HG03521 (cell line): ENCODE measurements at regions not wholly inside any gene's neighbourhood (a gene's known extent, or its start where the extent isn't known, plus 50 kb on each side); places are given as distances from the start of the nearest gene placed in this dataset.
A peak's percentile ranks its signal among the peaks of the same experiment; 100 is the strongest.
"Not testable (repeated sequence)": the region's sequence is repeated elsewhere in the genome, so short reads cannot be mapped to it uniquely, and the experiment has no call there.

Source experiments
- ATAC-seq: cut with Tn5 transposase; IDR thresholded peaks from one replicate; pipeline ENCODE4 v1.9.1; 2021; ENCODE audit warnings: mild to moderate bottlenecking, moderate library complexity; ENCODE audit not compliant: unreplicated experiment

DNA sequence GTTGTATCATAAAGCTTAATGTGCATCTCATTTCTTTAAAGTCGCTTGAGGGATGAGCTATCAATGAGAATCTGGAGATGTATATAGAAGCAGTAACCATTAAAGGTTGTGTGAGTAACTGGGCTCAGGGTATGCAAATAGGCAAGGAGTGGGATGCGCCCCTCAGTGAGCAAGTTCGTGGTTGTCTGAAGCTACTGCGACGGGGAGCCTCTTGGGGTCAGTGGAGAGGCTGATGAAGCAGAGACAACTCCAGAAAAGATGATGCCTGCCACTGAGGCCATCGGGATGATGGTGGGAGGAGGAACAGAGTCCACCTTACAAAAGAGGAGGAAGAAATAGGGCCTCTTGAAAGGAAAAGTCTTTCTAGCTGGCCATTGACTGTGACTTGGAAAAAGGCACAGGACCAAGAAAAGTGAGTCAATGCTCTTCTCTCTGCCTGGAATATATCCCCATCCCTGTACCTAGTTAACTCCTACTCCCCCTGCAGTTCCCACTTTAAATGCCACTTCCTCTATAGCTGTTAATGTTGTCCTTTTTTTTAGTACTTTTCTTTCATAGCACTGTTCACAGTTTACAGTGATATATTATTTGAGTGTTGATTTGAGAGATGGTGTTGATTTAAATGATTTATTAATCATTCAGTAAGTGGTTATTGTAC is 51.4 kb upstream of the LSM6 start:
- peak; percentile 86 for ATAC-seq

DNA sequence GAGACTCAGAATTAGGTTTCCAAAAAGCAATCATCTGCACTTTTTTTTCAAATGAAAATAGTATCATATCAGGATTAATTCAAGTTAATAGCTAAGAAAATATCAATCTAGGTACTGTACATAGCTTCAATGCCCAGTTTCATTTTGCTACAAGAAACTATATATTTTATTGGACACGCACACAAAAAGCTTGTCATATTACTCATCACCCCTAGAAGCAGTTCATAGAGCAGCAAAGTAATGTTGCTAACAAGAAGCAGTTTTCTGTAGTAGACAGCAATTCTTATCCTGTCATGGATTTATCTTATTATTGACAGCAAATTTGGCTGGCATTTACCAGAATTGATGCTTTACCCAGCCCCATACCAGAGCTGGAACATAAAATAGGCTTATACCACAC is 52.3 kb upstream of the LSM6 start:
- ATAC-seq = no peak

- ATAC-seq = no peak
These were observed 53.1 kb upstream of the LSM6 start for GRCh38 chr4:146122398-146122797.

GRCh38 chr4:146121757-146122156 is 53.8 kb upstream of the LSM6 start:
- ATAC-seq = no peak

DNA sequence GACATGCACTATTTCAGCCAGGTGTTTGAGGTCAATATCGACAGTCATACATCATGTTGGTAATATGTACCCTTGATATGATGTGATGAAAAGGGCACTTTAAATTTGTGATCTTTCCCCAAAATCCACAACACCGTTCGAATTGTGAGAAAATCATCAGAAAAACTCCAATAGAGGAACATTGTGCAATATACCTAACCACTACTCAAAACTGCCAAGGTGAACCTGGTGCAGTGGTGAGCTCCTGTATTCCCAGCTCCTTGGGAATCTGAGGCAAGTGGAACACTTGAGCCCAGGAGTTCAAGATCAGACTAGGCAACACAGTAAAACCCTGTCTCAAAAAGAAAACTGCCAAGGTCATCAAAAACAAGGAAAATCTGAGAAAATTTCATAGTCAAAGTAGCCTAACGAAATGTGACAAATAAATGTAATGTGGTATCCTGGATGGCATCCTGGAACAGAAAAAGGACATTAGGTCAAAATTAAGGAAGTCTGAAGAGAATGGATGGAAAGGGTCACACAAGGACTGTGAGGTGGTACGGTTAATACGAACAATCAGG is 55.6 kb upstream of the LSM6 start:
- ATAC-seq = no peak

GRCh38 chr4:146114066-146114465 is 61.5 kb upstream of the LSM6 start:
- ATAC-seq = no peak

GRCh38 chr4:146113171-146113570 is 62.3 kb upstream of the LSM6 start:
- ATAC-seq = no peak

DNA sequence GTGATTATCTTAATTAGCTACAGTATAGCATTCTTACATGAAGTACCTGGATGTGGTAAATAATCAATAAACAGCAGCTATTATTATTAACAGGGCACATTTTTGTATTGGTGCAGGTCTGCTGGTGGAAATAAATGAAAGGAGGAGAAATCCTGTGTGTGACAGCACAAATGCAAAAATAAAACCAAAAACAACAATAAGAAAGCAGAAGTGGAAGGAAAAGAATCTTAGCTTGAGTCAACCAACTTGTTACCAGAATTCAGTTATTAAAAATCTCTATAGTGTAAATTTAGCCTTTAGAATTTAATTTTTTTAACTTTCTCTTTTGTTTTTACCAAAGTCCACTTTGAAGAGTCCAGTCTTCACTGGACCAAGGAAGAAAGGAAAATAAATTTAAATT is 63.1 kb upstream of the LSM6 start:
- no peak for ATAC-seq

GRCh38 chr4:146110871-146111485 is 64.5 kb upstream of the LSM6 start:
- ATAC-seq = no peak

- no peak for ATAC-seq
These were observed 66.8 kb upstream of the LSM6 start for GRCh38 chr4:146108756-146109155.

- no peak for ATAC-seq
These were observed 67.8 kb upstream of the LSM6 start for GRCh38 chr4:146107587-146108240.

- ATAC-seq = peak; percentile 46
These were observed 70.1 kb upstream of the LSM6 start for GRCh38 chr4:146105464-146105863.

- no peak for ATAC-seq
These were observed 71.0 kb upstream of the LSM6 start for GRCh38 chr4:146104541-146104940.

GRCh38 chr4:146104052-146104451 is 71.5 kb upstream of the LSM6 start:
- not testable (repeated sequence) for ATAC-seq

DNA sequence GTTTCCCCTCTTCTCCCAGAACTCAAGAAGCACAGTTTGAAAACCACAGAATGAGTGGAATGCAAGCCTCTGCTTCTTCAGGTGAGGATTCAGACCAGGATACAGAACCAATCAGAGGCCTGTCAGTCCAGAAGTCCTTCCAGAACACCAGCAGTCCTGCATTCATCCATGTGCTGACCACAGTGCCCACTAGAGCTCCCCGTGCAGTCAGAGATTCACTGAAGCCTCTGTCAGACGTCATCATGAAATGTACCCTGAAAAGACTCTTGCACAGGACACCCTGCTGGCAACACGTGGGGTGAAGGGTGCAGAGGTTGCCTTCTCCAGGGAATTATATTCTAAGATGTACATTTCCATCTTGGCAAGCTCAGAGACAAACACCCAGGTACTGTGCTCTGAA is 75.9 kb upstream of the LSM6 start:
- no peak for ATAC-seq

DNA sequence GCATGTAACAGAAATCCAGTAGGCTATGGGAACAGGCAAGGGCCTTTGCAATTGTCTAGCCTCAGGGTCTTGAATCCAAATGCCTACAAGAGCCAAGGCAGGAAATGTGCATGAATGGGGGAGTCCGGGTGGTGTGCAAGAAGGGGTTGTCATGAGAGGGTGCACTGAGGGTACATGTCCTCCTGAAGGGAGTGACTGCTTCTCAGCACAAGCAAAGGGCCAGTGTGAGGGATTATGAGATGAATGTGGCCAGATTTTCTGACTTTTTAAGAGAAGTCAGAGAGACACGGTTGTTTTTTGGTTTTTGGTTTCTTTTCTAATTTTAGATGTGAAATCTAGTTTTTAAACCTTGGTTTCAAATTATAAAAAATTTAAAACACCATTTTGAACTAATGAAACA is 76.5 kb upstream of the LSM6 start:
- ATAC-seq = peak; percentile 71

- peak; percentile 71 for ATAC-seq
These were observed 77.1 kb upstream of the LSM6 start for GRCh38 chr4:146098397-146098796.

- ATAC-seq = no peak
These were observed 79.1 kb upstream of the LSM6 start for GRCh38 chr4:146096371-146096770.

- ATAC-seq = no peak
These were observed 79.7 kb upstream of the LSM6 start for GRCh38 chr4:146095860-146096259.

DNA sequence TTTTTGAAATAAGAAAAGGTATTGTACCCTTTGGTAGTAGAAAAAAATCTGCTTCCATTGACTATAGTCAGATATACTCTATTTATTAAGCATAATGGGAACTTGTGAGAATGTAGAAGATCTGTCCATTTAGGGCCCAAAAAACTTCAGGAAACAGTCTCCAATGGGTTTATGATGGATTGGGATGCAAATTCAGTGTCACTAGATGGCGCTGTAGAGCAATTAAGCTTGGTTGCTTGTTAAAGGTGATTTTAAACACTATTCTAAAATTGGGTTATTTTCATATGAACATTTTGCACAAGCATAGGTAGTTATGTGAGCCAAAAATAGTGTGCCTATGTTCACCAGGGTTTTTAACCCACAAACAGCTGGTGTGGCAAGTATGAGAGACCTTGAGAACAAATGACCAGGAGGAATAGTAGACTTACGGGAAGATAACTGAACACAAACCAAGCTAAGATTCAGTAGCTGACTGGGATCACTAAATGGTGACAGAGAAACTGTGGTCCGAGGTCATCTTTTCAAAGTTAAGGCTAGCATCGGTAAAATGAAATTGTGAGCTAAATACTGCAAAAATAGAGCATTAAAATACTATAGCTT is 80.3 kb upstream of the LSM6 start:
- ATAC-seq = no peak

- no peak for ATAC-seq
These were observed 86.8 kb upstream of the LSM6 start for GRCh38 chr4:146088690-146089089.

DNA sequence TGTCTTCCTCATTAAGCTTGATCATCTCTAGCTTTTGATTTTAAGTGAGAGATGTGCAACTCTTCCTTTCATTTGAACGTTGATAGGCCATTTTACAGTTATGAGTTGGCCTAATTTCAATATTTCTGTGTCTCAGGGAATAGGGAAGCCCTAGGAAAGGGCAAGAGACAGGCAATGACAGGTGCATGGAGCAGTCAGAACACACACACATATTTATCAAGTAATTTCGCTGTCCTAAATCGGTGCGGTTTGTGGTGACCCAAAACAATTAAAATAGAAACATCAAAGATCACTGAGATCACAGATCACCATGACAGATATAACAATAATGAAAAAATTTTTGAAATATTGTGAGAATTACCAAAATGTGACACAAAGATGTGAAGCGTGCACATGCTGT is 87.7 kb upstream of the LSM6 start:
- ATAC-seq = no peak
